ENCODE measurements at regions not wholly inside any gene's neighbourhood (a gene's known extent, or its start where the extent isn't known, plus 50 kb on each side); places are given as distances from the start of the nearest gene placed in this dataset.
A peak's percentile ranks its signal among the peaks of the same experiment; 100 is the strongest.

DNA sequence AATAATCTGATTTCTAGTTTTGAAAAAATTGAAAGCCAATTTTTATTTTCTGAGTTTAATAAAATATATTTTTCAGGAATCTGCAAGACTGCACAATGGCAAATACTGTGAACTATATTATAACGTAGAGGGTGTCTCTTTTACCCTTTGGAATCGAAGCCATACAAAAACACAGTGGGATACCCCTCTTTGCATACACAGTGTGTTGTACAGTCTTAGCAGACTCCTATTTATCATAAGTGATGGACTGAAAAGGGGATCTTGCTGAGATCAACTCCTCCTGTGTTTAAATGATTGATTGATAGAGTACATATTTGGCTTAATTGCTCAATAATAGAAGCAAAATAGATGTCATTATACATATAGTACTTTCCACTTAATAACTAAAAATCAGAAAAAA lies 981.2 kb downstream of the NSUN3 start:
- no peak for DNase-seq

DNA sequence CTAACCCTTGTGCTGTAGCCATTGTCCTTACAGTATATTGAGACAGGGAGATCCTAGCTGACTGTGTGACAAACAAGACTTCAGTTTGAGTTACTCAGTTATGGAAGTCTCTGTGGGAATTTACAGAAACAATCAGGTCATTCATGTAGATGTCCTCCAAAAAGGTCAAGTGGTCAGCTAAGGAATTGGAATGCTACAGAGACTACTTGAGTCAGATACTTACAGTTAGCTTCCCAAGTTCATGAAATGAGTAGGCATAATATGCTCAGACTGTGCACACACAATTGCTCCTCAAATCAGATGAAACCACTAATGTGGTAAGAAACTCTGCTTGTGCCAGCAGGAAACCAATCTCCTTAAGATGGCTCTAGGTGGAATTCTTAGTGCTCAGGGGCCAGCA lies 985.7 kb downstream of the NSUN3 start:
- DNase-seq = no peak

DNA sequence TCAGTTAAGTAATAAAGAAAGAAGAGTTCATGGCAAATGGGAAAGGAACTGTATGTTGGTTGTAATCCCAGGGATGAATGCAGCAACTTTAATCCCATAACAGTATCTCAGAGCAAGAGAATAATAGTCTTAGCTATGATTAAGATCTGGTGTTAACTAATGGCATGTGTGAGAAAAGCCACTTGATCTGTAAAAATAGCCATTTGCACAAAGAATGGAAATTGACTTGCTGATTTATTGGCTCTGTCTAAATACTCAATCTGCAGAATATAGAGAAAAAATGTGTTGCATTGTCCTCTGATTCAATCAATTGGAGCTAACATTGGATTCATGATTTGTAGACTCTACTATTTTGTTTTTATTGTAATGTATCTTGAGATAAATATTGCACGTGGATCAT lies 987.0 kb downstream of the NSUN3 start:
- DNase-seq = no peak

DNA sequence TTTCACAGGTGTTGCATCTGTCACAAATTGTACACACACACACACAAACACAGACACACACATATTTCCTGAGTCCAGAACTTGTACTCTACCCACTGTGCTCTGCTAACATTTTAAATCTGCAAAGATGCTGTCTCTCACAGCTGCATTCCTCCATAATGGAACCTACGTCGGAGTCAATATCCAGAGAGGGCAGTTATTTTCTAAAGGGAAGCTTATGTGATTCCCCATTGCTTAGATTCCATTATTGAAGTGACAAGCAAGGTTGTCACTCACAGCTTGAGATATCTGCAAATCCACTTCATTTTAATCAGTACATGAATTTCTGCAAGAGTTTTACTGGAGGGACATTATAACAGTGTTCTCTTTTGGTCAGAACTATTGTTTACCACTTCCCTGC lies 992.4 kb downstream of the NSUN3 start:
- no peak for DNase-seq

DNA sequence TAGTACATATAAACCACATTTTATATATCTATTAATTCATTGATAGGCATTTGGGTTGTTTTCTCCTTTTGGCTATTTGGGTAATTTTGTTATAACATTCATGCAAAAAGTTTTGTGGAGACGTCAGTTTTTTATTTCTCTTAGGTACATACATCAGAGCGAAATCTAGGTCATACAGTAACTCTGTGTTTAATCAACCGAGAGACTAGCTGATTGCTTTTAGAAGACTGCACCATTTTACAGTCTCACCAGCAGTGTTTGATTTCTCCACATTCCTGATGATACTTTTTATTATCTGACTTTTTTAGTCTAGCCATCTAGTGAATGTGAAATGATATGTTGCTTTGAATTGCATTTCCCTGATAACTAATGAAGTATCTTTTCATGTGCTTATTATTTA lies 1019.3 kb downstream of the NSUN3 start:
- DNase-seq = no peak

DNA sequence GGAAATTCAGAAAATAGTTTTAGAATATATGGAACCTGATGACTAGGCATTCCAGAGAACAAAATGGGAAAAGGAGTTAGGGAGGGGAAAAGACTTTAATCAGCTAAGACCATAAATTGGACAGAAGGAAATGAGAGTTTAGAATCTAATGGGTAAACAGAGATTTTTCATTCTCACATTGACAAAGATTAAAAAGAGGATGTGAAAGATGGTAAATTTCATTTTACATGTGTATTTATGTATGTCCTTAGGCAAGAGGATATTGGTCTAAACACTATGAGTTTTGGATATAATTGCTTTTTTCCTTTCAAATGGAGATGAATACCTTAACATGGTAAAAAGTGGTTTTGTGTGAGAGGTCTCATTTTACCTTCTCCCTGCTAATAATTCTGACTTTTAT lies 1021.9 kb downstream of the NSUN3 start:
- no peak for DNase-seq

DNA sequence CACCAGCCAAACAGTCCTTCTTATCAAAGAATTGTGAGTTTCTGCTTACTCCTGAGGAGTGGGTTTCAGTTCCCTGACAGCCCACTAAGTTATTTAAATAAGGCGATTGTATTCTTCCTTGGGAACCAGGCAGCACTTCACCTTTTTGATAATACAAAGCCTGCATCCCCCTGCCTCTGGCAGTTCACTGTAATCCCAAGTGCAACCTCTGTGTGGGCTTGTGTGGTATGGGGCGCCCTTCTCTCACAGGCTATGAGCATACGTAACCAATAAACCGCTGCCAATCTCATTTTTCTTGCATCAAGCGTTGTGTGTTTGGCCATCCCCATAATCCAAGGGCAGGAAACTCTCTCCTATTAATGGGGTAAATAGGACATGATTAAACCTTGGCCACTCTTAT lies 1025.6 kb downstream of the NSUN3 start:
- no peak for DNase-seq

DNA sequence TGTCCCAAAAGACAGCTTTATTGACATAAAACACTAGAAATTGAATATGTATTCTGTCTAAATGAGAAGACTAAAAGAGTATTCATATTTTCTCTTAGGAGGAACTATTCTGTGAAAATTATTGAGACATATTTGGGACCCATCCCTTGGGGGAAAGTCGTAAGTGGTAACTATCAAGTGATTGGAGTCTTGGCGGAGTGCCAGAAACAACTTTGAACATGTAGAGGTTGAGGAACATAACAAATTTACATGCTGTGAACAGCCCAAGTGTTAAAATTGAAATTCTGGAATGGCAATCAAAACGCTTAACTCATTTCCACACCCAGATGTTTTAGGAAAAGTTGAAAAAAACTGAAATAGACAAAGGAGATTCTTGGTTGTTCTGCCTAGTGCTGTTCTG lies 1034.6 kb downstream of the NSUN3 start:
- peak; percentile 11 for DNase-seq

DNA sequence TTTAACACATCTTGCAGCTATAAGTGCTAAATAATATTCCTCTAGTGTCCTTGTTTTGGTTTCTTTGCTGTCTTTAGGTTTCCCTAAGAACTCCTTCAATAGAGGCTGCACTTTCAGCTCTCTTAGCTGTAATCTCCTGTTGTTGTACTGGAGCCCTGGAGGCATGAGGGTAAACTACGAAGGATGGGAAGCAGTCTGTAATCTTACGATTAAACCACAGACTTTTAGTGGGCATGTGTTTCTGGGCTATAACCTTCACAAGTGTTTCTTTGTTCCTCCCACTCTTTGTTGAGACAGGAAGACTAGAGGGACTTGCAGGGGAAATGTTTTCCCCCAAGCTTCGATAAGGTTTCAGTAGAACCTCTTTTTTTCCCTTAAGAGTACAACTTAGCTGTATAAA lies 1058.1 kb downstream of the NSUN3 start:
- DNase-seq = no peak

DNA sequence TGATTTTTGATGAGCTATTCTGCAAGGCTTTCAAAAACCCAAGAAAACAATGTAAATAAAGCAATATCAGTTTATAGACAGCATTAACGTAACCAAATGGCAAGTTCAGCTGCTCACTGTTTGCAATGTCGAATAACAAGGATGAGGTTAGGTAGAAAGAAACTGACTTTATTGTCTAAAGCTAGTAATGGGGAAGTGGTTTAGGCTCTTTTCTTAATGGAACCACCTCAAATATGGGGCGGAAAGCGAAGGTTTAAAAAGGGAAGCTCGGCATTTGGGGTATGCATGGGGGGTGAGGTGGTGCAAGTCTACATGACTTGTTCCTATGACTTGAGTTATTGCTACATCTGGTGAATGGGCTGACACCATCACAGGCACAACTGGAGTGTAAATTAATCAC lies 1060.2 kb downstream of the NSUN3 start:
- no peak for DNase-seq

DNA sequence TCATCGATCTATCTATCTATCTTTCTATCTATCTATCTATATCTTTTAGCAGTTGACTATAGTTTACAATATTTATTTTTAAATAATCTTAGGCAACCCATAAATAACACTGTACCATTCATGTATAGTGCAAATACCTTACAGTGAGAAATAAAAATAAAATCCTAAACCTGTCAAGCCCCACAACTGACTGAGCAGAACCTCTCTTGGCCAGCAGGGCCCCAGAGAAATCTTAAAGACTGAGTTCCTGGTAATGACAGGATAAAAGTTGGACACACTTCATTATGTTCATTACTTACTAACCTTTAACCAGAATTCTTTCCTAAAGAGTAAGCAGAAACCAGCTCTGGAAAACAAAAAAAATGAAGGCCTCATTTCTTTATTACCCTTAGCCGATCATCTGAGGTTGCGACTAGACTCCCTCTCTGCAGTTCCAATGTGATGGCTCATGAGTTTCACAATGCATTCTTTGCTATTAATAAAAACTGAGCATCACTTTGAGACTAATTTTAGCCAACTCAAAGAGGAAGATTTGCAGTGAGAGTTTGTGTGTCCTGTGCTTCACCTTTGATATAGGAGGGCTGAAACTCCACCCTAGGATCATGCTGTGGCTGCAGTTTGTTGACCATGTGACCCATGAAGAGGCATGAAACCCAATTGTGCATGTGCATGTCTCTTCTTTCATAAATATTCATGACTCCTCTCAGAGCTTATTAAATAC lies 1072.0 kb downstream of the NSUN3 start:
- DNase-seq = no peak

DNA sequence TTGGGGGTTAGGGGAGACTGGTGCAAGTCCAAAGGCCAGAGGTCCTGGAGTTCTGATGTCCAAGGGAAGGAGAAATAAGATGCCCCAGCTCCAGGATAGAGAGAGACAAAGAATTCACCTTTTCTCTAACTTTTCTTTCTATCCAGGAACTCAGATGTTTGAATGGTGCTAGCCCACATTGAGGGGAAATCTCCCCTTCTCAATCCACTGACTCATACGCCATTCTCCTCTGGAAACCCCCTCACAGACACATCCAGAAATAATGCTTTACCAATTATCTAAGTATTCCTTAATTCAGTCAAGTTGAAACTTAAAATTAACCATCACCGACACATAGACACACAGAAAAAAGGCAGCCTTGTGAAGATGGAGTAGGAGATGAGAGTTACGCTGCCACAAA lies 1085.2 kb downstream of the NSUN3 start:
- no peak for DNase-seq

DNA sequence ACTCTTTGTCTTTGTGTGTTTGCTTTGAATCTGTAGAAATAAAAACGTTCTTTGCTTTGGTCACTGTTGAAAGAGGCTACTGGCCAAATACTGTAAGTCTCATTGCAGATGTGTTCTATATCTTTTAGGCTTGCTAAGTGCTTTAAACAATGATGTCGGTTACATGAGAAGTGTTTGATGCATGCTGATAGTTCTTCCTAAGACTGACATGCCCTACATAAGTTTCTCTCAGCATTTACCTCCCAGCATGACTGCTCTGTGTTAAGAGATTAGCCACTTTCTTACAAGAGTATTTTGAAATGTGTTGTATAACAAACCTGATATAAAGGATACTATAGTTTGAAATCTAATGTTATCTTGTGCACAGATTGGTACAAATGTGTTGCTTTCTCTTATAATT lies 1088.7 kb downstream of the NSUN3 start:
- no peak for DNase-seq

DNA sequence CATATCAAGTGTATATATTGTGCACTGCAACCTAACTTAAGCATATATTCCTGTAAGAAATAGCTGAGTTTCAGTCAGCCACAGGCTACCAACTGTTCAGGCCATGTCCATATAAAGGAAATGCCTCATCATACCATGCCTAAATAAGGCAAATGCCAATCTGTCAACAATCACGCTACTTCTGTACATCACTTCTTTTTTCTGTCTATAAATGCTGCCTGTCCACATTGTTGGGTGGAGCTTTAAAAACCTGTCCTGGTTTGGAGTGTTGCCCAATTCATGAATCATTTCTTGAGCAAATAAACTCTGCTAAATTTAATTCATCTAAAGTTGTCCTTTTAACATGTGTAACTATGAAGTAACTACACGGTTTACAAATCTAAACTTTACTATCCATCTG lies 1091.9 kb downstream of the NSUN3 start:
- DNase-seq = no peak

DNA sequence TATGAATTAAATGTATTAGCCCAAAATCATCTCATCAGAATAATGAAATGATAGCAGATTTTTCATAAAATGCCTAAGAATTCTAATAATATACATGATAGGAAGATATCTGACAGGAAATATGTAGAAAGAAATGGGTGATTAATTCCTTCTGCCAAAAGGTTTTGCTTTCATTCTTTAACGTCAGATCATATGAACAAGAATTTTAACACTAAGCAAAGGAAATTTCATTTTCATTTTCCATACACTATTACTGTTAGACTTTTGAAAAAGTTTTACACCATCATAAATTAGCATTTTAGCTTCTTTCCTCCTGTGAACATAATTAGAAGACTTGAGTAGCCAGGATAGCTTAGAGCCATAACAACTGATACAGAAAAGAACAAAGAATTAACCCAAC lies 1099.9 kb downstream of the NSUN3 start:
- no peak for DNase-seq

DNA sequence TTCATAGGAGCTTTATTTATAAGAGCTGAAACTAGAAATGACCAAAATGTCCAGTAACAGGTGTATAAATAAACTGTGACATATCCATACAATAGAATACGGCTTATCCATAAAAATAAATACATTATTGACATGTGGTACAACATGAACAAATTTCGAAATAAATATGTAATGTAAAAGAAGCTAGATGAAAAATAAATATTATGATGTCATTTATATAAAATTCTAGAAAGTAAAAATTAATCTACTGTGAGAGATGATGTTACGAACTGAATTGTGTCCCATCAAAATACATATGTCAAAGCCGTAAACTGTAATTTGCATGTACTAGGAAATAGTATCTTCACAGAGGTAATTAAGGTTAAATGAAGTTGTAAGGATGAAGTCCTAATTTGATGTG lies 1104.9 kb downstream of the NSUN3 start:
- no peak for DNase-seq

DNA sequence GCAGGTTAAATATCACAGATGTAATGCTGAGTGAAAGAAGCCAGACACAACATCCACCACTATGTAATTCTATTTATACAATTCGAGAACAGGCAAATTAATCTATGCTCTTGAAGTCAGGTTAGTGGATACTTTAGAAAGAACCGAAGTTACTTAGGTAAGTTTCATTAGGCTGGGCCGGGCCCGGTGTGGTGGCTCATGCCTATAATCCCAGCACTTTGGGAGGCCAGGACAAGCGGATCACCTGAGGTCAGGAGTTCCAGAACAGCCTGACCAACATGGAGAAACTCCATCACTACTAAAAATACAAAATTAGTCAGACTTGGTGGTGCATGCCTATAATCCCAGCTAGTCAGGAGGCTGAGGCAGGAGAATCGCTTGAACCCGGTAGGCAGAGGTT lies 1105.7 kb downstream of the NSUN3 start:
- DNase-seq = no peak

DNA sequence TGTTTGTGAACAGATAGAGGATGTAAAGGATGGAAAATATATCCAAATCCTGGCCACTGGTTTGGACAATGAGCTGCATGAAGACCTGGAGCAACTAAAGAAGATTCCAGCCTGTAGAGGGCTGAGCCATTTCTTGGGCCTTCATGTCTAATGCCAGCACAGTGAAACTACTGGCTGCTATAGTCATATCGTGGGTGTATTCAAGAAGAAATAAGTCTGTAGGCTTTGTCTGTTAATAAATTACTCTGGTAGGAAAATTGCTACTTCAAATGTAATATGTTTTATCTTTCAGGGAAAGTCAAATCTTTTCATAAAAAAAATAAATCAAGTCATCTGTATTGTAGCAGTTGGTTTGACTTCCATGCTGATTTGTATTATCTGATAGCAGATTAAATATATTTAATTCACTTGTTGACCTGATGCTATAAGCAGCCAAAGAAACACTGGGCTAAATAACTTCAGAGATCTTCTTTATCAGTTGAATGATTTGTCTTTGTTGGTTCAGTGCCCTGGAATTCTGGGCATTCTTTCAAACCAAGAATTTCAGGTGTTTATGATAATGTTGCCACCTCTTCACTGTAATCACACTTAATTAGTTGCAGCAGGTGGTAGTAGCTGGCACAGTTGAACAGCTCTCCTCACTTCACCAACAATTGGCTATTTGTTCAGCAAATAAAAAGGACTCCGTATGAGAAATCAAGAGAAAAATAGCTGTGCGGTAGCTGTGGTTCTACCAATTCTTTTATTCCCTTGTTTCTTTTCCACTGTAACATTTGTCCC lies 1109.5 kb downstream of the NSUN3 start:
- no peak for DNase-seq

DNA sequence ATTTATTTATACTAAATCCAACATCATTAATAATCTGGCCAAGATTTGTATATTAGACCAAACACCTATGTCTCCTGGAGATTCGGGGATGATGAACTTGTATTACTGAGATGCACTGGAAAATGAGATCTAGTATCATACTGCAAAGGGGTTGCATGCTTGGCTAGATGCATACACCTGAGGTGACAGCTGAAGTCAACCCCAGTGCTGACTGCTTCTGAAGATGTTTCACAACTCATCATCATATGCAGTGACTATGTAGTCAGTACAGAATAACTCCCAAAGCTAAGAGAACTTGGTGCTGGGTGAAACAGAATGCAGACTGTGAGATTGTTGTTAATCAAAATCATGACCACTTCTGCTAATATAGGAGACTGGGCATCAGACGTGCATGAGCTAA lies 1114.2 kb downstream of the NSUN3 start:
- DNase-seq = no peak

DNA sequence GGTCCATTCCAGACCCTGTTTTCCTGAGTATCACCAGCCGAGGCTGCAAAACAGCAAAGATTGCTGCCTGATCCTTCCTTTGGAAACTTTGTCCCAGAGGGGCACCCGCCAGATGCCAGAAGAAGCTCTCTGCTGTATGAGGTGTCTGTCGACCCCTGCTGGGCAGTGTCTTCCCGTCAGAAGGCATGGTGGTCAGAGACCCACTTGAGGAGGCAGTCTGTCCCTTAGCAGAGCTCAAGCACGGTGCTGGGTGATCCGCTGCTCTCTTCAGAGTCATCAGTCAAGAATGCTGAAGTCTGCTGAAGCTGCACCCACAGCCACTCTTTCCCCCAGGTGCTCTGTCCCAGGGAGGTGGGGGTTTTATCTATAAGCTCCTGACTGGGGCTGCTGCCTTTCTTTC lies 1121.2 kb downstream of the NSUN3 start:
- DNase-seq = no peak

DNA sequence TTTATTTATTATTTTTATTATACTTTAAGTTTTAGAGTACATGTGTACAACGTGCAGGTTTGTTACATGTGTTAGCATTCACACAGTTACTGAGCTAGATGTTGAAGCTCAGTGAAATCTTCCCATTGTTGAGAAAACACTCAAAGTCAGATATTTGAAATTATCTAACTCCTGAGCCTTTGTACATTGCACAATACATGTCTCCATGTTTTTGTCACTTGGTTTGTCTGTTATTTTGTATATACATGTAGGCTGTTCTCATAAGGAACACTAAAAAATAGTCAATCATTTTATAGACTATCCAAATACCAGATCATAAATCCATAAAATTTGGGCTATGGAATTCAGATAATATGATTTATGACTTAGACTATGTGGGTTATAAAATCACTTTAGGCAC lies 1126.5 kb downstream of the NSUN3 start:
- DNase-seq = no peak

DNA sequence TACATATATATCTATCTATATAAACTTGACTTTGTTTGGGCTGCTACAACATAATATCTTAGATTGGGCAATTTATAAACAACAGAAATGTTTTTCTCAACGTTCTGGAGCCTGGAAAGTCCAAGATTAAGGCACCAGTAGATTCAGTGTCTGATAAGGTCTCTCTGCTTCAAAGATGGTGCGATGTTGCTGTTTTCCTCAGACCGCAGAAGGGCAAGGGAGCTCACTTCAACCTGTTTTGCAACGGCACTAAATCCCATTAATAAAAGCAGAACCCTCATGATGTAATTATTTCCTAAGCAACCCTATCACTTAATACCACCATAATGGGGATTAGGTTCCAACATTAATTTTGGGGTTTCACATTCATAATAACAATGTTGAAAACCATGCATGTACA lies 1134.8 kb downstream of the NSUN3 start:
- DNase-seq = no peak

DNA sequence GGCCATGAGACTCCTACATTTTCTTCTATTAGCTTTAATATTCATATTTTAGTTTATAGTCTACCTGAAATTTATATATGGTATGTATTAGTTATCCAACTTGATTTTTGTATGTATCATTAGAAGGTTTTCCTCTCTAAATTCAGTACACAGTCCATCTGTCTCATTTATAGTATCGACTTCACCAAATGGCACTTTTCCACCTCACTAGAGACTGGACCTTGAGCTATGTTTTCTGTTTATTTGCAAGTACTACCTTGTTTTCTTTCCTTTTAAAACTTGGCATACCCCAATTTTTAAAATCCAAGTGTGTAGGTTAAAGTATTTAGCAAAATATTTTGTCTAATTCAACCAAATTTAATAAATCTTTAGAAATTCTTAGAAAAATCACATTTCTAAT lies 1137.5 kb downstream of the NSUN3 start:
- DNase-seq = no peak

DNA sequence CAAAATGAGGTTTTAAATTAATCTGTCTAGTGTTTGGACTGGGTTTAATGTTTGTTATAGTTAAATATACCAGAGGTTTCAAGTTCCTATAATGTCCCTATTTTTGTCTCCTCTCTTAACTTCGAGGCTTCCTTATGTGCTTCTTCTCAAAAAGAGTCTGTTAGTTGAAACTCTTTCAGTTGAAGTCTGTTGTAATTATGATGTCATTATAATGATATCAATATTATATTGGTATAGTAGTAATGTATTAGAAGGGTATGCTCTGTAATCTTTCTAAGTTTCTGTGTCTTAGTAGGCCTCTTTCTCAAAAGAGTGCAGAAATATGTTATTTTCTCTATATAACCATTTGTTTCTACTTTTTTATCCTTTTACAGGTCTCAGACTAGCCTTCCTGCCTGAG lies 1148.0 kb downstream of the NSUN3 start:
- no peak for DNase-seq

DNA sequence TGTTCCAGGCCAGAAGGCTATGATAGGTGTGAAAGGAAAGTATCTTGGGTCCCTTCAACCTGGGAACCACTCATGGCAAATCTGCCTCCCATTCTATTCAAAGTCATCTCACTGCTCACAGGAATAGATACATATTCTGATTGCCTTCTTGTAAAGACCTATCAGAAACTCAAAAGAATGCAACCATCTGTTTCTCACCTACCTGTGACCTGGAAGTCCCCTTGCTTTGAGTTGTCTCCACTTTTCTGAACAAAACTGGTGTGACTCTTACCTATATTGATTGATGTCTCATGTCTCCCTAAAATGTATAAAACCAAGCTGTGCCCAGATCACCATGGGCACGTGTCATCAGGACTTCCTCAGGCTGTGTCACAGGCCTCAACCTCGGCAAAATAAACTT lies 1149.3 kb downstream of the NSUN3 start:
- no peak for DNase-seq

Data from NCI-H1105 (cell line).